ENCODE measurements at regions not wholly inside any gene's neighbourhood (a gene's known extent, or its start where the extent isn't known, plus 50 kb on each side); places are given as distances from the start of the nearest gene placed in this dataset.

GRCh38 chr2:217691516-217691915 lies 311.3 kb downstream of the TNS1 start:
- DNase-seq (ENCODE audit: low spot score) = no peak

- DNase-seq (ENCODE audit: low spot score) = no peak
Measured at GRCh38 chr2:217689053-217689452, 313.7 kb downstream of the TNS1 start.

- no peak for DNase-seq (ENCODE audit: low spot score)
Measured at GRCh38 chr2:217688494-217688893, 314.3 kb downstream of the TNS1 start.

GRCh38 chr2:217687771-217688170 lies 315.0 kb downstream of the TNS1 start:
- no peak for DNase-seq (ENCODE audit: low spot score)

- DNase-seq (ENCODE audit: low spot score) = peak; percentile 56
Measured at GRCh38 chr2:217685255-217685605, 317.6 kb downstream of the TNS1 start.

- DNase-seq (ENCODE audit: low spot score) = no peak
Measured at GRCh38 chr2:217684431-217685254, 318.2 kb downstream of the TNS1 start.

GRCh38 chr2:217683106-217683870 lies 319.5 kb downstream of the TNS1 start:
- DNase-seq (ENCODE audit: low spot score) = no peak

- no peak for DNase-seq (ENCODE audit: low spot score)
Measured at GRCh38 chr2:217681791-217682190, 321.0 kb downstream of the TNS1 start.

- DNase-seq (ENCODE audit: low spot score) = no peak
Measured at GRCh38 chr2:217680381-217680780, 322.4 kb downstream of the TNS1 start.

- DNase-seq (ENCODE audit: low spot score) = no peak
Measured at GRCh38 chr2:217673627-217674026, 329.2 kb downstream of the TNS1 start.

GRCh38 chr2:217672472-217672871 lies 330.3 kb downstream of the TNS1 start:
- DNase-seq (ENCODE audit: low spot score) = no peak

GRCh38 chr2:217671871-217672270 lies 330.9 kb downstream of the TNS1 start:
- DNase-seq (ENCODE audit: low spot score) = no peak

- no peak for DNase-seq (ENCODE audit: low spot score)
Measured at GRCh38 chr2:217671075-217671474, 331.7 kb downstream of the TNS1 start.

GRCh38 chr2:217669831-217670230 lies 333.0 kb downstream of the TNS1 start:
- DNase-seq (ENCODE audit: low spot score) = no peak

- DNase-seq (ENCODE audit: low spot score) = no peak
Measured at GRCh38 chr2:217667512-217667911, 335.3 kb downstream of the TNS1 start.

- no peak for DNase-seq (ENCODE audit: low spot score)
Measured at GRCh38 chr2:217667035-217667434, 335.8 kb downstream of the TNS1 start.

GRCh38 chr2:217666338-217666737 lies 336.5 kb downstream of the TNS1 start:
- no peak for DNase-seq (ENCODE audit: low spot score)

- no peak for DNase-seq (ENCODE audit: low spot score)
Measured at GRCh38 chr2:217664761-217665160, 338.0 kb downstream of the TNS1 start.

- DNase-seq (ENCODE audit: low spot score) = no peak
Measured at GRCh38 chr2:217662984-217663602, 339.7 kb downstream of the TNS1 start.

GRCh38 chr2:217661378-217661777 lies 341.4 kb downstream of the TNS1 start:
- no peak for DNase-seq (ENCODE audit: low spot score)

- no peak for DNase-seq (ENCODE audit: low spot score)
Measured at GRCh38 chr2:217660423-217660822, 342.4 kb downstream of the TNS1 start.

GRCh38 chr2:217658806-217659205 lies 344.0 kb downstream of the TNS1 start:
- DNase-seq (ENCODE audit: low spot score) = no peak

GRCh38 chr2:217657252-217657651 lies 345.5 kb downstream of the TNS1 start:
- DNase-seq (ENCODE audit: low spot score) = no peak
